HepG2 (cell line): ENCODE measurements at regions not wholly inside any gene's neighbourhood (a gene's known extent, or its start where the extent isn't known, plus 50 kb on each side); places are given as distances from the start of the nearest gene placed in this dataset.

ENCODE experiments used
- ATF7-NPFF ChIP-seq: sonication (generic); formaldehyde crosslinking; IDR thresholded peaks from 2 replicates; pipeline ENCODE4 v1.8.1; 2023; ENCODE audit warnings: mild to moderate bottlenecking, low read depth, missing genetic modification reagents, moderate library complexity
- FOXK1 ChIP-seq: sonication (generic); formaldehyde crosslinking; IDR thresholded peaks from 2 replicates; pipeline ENCODE4 v1.4.0; 2020; ENCODE audit warnings: low read depth, missing genetic modification reagents, borderline replicate concordance
- FOXK2 ChIP-seq: fragments of 450-650 bp; IDR thresholded peaks from 2 replicates; pipeline ENCODE4 v1.6.1; 2016
- KLF15 ChIP-seq: sonication (generic); formaldehyde crosslinking; IDR thresholded peaks from 2 replicates; pipeline ENCODE4 v1.8.1; 2023; ENCODE audit warnings: borderline replicate concordance, mild to moderate bottlenecking, inconsistent platforms, missing genetic modification reagents, mixed read lengths
- NAIF1 ChIP-seq: sonication (generic); formaldehyde crosslinking; IDR thresholded peaks from 2 replicates; pipeline ENCODE4 v1.5.0; 2020; ENCODE audit warnings: mild to moderate bottlenecking, missing genetic modification reagents, borderline replicate concordance
- PRPF4 ChIP-seq: fragments of 200-400 bp; formaldehyde crosslinking; IDR thresholded peaks from 2 replicates; pipeline ENCODE4 v1.6.1; 2016; ENCODE audit warnings: low read length, low read depth; ENCODE audit not compliant: poor library complexity, severe bottlenecking
- RBFOX2 ChIP-seq: fragments of 200-400 bp; formaldehyde crosslinking; IDR thresholded peaks from 2 replicates; pipeline ENCODE4 v1.6.1; 2017; ENCODE audit warnings: low read depth, mild to moderate bottlenecking, low read length
- RFX1 ChIP-seq: fragments of 450-650 bp; IDR thresholded peaks from 2 replicates; pipeline ENCODE4 v1.6.1; 2017
- STAT5B ChIP-seq: sonication (generic); formaldehyde crosslinking; IDR thresholded peaks from 2 replicates; pipeline ENCODE4 v1.4.0; 2020; ENCODE audit warnings: missing genetic modification reagents
- ZBTB38 ChIP-seq: sonication (generic); formaldehyde crosslinking; IDR thresholded peaks from 2 replicates; pipeline ENCODE4 v1.5.1; 2020; ENCODE audit warnings: mild to moderate bottlenecking, missing genetic modification reagents
- ZEB1 ChIP-seq: IDR thresholded peaks from 2 replicates; pipeline ENCODE4 v1.6.1; 2012; ENCODE audit warnings: mild to moderate bottlenecking, low read depth, inconsistent platforms; ENCODE audit not compliant: insufficient replicate concordance
- ZMYM4 ChIP-seq: sonication (generic); formaldehyde crosslinking; IDR thresholded peaks from 2 replicates; pipeline ENCODE4 v1.8.1; 2023; ENCODE audit warnings: mild to moderate bottlenecking, missing genetic modification reagents
- ZNF224 ChIP-seq: sonication (generic); formaldehyde crosslinking; IDR thresholded peaks from 2 replicates; pipeline ENCODE4 v1.5.0; 2020; ENCODE audit warnings: mild to moderate bottlenecking, missing genetic modification reagents
- ZNF331 ChIP-seq: sonication (generic); formaldehyde crosslinking; IDR thresholded peaks from 2 replicates; pipeline ENCODE4 v1.4.0; 2020; ENCODE audit warnings: missing genetic modification reagents
- ZNF777 ChIP-seq: sonication (generic); formaldehyde crosslinking; IDR thresholded peaks from 2 replicates; pipeline ENCODE4 v1.4.0; 2020; ENCODE audit warnings: missing genetic modification reagents
- TF ChIP-seq, protein P1 (sequence below): sonication (generic); formaldehyde crosslinking; IDR thresholded peaks from 2 replicates; pipeline ENCODE4 v1.9.0; 2021; ENCODE audit warnings: missing genetic modification reagents, mild to moderate bottlenecking, borderline replicate concordance
- TF ChIP-seq, protein P2 (sequence below): sonication (generic); formaldehyde crosslinking; IDR thresholded peaks from 2 replicates; pipeline ENCODE4 v1.4.0; 2020; ENCODE audit warnings: mild to moderate bottlenecking, low read depth, missing genetic modification reagents
- TF ChIP-seq, protein P3 (sequence below): sonication (generic); formaldehyde crosslinking; IDR thresholded peaks from 2 replicates; pipeline ENCODE4 v1.9.0; 2021; ENCODE audit warnings: mild to moderate bottlenecking, missing genetic modification reagents
- TF ChIP-seq, protein P4 (sequence below): sonication (generic); formaldehyde crosslinking; IDR thresholded peaks from 2 replicates; pipeline ENCODE4 v1.5.1; 2020; ENCODE audit warnings: mild to moderate bottlenecking, missing genetic modification reagents, moderate library complexity

- TF ChIP-seq NAIF1 (CRISPR knock-in tag), result 0 out of 2 replicates have a peak, but pooled peaks have one; percentile 29
- no peak for TF ChIP-seq RFX1
- TF ChIP-seq, protein P1, sequence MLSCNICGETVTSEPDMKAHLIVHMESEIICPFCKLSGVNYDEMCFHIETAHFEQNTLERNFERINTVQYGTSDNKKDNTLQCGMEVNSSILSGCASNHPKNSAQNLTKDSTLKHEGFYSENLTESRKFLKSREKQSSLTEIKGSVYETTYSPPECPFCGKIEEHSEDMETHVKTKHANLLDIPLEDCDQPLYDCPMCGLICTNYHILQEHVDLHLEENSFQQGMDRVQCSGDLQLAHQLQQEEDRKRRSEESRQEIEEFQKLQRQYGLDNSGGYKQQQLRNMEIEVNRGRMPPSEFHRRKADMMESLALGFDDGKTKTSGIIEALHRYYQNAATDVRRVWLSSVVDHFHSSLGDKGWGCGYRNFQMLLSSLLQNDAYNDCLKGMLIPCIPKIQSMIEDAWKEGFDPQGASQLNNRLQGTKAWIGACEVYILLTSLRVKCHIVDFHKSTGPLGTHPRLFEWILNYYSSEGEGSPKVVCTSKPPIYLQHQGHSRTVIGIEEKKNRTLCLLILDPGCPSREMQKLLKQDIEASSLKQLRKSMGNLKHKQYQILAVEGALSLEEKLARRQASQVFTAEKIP (CRISPR knock-in tag), result no peak
- no peak for TF ChIP-seq FOXK2
- no peak for TF ChIP-seq ZNF331 (CRISPR knock-in tag)
- TF ChIP-seq KLF15 (CRISPR knock-in tag), result no peak
- TF ChIP-seq ZBTB38 (CRISPR knock-in tag), result peak; percentile 93
- no peak for TF ChIP-seq RBFOX2
- TF ChIP-seq, protein P2, sequence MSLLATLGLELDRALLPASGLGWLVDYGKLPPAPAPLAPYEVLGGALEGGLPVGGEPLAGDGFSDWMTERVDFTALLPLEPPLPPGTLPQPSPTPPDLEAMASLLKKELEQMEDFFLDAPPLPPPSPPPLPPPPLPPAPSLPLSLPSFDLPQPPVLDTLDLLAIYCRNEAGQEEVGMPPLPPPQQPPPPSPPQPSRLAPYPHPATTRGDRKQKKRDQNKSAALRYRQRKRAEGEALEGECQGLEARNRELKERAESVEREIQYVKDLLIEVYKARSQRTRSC (CRISPR knock-in tag), result no peak
- TF ChIP-seq, protein P3, sequence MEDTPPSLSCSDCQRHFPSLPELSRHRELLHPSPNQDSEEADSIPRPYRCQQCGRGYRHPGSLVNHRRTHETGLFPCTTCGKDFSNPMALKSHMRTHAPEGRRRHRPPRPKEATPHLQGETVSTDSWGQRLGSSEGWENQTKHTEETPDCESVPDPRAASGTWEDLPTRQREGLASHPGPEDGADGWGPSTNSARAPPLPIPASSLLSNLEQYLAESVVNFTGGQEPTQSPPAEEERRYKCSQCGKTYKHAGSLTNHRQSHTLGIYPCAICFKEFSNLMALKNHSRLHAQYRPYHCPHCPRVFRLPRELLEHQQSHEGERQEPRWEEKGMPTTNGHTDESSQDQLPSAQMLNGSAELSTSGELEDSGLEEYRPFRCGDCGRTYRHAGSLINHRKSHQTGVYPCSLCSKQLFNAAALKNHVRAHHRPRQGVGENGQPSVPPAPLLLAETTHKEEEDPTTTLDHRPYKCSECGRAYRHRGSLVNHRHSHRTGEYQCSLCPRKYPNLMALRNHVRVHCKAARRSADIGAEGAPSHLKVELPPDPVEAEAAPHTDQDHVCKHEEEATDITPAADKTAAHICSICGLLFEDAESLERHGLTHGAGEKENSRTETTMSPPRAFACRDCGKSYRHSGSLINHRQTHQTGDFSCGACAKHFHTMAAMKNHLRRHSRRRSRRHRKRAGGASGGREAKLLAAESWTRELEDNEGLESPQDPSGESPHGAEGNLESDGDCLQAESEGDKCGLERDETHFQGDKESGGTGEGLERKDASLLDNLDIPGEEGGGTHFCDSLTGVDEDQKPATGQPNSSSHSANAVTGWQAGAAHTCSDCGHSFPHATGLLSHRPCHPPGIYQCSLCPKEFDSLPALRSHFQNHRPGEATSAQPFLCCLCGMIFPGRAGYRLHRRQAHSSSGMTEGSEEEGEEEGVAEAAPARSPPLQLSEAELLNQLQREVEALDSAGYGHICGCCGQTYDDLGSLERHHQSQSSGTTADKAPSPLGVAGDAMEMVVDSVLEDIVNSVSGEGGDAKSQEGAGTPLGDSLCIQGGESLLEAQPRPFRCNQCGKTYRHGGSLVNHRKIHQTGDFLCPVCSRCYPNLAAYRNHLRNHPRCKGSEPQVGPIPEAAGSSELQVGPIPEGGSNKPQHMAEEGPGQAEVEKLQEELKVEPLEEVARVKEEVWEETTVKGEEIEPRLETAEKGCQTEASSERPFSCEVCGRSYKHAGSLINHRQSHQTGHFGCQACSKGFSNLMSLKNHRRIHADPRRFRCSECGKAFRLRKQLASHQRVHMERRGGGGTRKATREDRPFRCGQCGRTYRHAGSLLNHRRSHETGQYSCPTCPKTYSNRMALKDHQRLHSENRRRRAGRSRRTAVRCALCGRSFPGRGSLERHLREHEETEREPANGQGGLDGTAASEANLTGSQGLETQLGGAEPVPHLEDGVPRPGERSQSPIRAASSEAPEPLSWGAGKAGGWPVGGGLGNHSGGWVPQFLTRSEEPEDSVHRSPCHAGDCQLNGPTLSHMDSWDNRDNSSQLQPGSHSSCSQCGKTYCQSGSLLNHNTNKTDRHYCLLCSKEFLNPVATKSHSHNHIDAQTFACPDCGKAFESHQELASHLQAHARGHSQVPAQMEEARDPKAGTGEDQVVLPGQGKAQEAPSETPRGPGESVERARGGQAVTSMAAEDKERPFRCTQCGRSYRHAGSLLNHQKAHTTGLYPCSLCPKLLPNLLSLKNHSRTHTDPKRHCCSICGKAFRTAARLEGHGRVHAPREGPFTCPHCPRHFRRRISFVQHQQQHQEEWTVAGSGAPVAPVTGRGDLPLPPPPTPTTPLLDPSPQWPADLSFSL (CRISPR knock-in tag), result no peak
- TF ChIP-seq PRPF4, result peak; percentile 39
- TF ChIP-seq ATF7-NPFF (CRISPR knock-in tag), result no peak
- no peak for TF ChIP-seq ZEB1
- TF ChIP-seq FOXK1 (CRISPR knock-in tag), result no peak
- no peak for TF ChIP-seq ZNF777 (CRISPR knock-in tag)
- no peak for TF ChIP-seq STAT5B (CRISPR knock-in tag)
- TF ChIP-seq ZMYM4, result 0 out of 2 replicates have a peak, but pooled peaks have one; percentile 21
- no peak for TF ChIP-seq ZNF224 (CRISPR knock-in tag)
- TF ChIP-seq, protein P4, sequence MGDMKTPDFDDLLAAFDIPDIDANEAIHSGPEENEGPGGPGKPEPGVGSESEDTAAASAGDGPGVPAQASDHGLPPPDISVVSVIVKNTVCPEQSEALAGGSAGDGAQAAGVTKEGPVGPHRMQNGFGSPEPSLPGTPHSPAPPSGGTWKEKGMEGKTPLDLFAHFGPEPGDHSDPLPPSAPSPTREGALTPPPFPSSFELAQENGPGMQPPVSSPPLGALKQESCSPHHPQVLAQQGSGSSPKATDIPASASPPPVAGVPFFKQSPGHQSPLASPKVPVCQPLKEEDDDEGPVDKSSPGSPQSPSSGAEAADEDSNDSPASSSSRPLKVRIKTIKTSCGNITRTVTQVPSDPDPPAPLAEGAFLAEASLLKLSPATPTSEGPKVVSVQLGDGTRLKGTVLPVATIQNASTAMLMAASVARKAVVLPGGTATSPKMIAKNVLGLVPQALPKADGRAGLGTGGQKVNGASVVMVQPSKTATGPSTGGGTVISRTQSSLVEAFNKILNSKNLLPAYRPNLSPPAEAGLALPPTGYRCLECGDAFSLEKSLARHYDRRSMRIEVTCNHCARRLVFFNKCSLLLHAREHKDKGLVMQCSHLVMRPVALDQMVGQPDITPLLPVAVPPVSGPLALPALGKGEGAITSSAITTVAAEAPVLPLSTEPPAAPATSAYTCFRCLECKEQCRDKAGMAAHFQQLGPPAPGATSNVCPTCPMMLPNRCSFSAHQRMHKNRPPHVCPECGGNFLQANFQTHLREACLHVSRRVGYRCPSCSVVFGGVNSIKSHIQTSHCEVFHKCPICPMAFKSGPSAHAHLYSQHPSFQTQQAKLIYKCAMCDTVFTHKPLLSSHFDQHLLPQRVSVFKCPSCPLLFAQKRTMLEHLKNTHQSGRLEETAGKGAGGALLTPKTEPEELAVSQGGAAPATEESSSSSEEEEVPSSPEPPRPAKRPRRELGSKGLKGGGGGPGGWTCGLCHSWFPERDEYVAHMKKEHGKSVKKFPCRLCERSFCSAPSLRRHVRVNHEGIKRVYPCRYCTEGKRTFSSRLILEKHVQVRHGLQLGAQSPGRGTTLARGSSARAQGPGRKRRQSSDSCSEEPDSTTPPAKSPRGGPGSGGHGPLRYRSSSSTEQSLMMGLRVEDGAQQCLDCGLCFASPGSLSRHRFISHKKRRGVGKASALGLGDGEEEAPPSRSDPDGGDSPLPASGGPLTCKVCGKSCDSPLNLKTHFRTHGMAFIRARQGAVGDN, result peak; percentile 77
Observed at GRCh38 chr19:56980906-56981305, 138.9 kb upstream of the USP29 start (continued).
